GM12875 (cell line): ENCODE measurements at regions not wholly inside any gene's neighbourhood (a gene's known extent, or its start where the extent isn't known, plus 50 kb on each side); places are given as distances from the start of the nearest gene placed in this dataset.
"Not testable (repeated sequence)": the region's sequence is repeated elsewhere in the genome, so short reads cannot be mapped to it uniquely, and the experiment has no call there.

Experiments
- H3K4me3 ChIP-seq: one replicate; pipeline ENCODE4 v1.5.1; 2011; ENCODE audit warnings: low read depth, low read length, control low read depth
- TF ChIP-seq, protein P1 (sequence below): IDR thresholded peaks from 2 replicates; pipeline ENCODE4 v1.5.1; 2011; ENCODE audit warnings: low read depth, mild to moderate bottlenecking, control low read depth, inconsistent platforms, low read length, moderate library complexity, borderline replicate concordance; ENCODE audit not compliant: insufficient read depth

- no peak overlapping the region for H3K4me3 ChIP-seq
- TF ChIP-seq, protein P1, sequence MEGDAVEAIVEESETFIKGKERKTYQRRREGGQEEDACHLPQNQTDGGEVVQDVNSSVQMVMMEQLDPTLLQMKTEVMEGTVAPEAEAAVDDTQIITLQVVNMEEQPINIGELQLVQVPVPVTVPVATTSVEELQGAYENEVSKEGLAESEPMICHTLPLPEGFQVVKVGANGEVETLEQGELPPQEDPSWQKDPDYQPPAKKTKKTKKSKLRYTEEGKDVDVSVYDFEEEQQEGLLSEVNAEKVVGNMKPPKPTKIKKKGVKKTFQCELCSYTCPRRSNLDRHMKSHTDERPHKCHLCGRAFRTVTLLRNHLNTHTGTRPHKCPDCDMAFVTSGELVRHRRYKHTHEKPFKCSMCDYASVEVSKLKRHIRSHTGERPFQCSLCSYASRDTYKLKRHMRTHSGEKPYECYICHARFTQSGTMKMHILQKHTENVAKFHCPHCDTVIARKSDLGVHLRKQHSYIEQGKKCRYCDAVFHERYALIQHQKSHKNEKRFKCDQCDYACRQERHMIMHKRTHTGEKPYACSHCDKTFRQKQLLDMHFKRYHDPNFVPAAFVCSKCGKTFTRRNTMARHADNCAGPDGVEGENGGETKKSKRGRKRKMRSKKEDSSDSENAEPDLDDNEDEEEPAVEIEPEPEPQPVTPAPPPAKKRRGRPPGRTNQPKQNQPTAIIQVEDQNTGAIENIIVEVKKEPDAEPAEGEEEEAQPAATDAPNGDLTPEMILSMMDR, result no peak
These were observed 719.8 kb upstream of the RAG2 start for GRCh38 chr11:37317803-37318202.

DNA sequence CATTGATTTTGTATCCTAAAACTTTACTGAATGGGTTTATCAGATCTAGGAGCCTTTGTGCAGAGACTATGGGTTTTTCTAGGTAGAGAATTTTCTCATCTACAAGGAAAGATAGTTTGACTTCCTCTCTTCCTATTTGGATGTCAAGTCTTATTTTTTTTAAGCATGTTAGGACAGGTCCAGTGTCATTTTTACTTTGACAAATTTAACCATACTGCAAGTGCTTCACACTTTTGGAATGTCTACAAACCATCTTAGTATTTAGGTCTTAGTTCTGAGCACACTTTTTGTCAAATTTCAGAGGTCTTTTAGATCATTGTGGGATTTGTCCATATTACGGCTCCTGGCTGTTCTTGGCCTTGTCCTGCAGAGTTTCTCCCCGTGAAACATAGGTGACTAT lies 715.2 kb upstream of the RAG2 start:
- H3K4me3 ChIP-seq, result no peak overlapping the region
- TF ChIP-seq, protein P1, result no peak

- H3K4me3 ChIP-seq, result no peak overlapping the region
- TF ChIP-seq, protein P1, result no peak
These were observed 708.5 kb upstream of the RAG2 start for GRCh38 chr11:37306563-37306962.

DNA sequence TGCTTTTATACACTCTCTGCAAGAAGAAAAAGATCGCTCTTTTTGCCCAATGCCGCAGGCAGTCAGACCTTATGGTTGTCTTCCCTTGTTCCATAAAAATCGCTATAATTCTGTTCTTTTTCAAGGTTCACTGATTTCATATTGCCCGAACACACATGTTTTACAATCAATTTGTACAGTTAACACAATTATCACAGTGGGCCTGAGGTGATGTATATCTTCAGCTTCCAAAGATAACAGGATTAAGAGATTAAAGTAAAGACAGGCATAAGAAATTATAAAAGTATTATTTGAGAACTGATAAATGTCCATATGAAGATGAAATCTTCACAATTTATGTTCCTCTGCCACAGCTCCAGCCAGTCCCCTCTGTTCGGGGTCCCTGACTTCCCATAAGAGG lies 703.4 kb upstream of the RAG2 start:
- not testable (repeated sequence) for H3K4me3 ChIP-seq

DNA sequence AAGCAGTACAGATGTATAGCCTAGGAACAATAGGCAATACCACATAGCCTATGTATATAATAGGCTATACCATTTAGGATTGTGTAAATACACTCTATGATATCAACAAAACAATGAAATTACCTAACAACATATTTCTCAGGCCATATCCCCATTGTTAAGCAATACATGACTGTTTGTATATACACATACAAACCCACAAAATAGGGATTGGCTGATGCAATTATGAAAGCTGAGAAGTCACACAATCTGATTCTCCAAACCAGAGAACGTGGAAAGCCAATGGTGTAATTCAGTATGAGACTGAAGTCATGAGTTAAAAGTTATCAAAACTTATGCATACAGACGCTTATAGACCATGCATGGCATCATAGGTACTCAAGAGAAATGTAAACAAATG lies 700.1 kb upstream of the RAG2 start:
- TF ChIP-seq, protein P1, result no peak
- H3K4me3 ChIP-seq, result no peak overlapping the region

GRCh38 chr11:37286890-37287289 lies 688.9 kb upstream of the RAG2 start:
- TF ChIP-seq, protein P1, result no peak
- H3K4me3 ChIP-seq, result no peak overlapping the region

DNA sequence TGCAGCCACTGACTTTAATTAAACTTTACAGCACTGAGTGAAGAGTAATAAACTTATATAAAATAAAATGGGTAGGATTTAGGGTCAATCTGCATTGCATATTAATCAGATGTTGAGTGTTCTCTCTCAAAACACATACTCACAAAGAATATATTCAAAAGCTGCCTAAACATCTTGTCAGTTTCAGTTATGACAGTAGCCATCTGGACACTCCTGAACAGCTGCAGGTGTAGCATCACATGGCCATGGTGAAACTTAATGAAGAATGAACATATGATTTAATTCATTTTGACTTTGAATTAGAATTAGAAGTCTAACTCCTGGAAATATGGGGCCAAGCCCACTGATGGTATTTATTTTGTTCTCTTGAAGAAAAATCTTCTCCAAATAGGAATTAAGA lies 684.3 kb upstream of the RAG2 start:
- TF ChIP-seq, protein P1, result no peak
- H3K4me3 ChIP-seq, result no peak overlapping the region

- TF ChIP-seq, protein P1, result no peak
These were observed 682.2 kb upstream of the RAG2 start for GRCh38 chr11:37280200-37280599.

More at GRCh38 chr11:37280200-37280599, 682.2 kb upstream of the RAG2 start:
- no peak overlapping the region for H3K4me3 ChIP-seq
